BLaER1 treated with 17β-estradiol and CSF1 and Interleukin-3, amounts not matched to agents 10 nM and 100 nM (cell line): ENCODE measurements at regions not wholly inside any gene's neighbourhood (a gene's known extent, or its start where the extent isn't known, plus 50 kb on each side); places are given as distances from the start of the nearest gene placed in this dataset.

Experiments
- H3K27ac ChIP-seq, 11 experiments: shearing (Covaris generic); formaldehyde crosslinking; 2 replicates each; pipeline ENCODE4 v1.8.1; 2022
- H3K27me3 ChIP-seq, 11 experiments: shearing (Covaris generic); formaldehyde crosslinking; 2 replicates each; pipeline ENCODE4 v1.8.1; 2022
- H3K36me3 ChIP-seq, 11 experiments: shearing (Covaris generic); formaldehyde crosslinking; 2 replicates each; pipeline ENCODE4 v1.8.1; 2022
- H3K4me1 ChIP-seq, 10 experiments: shearing (Covaris generic); formaldehyde crosslinking; 2 replicates each; pipeline ENCODE4 v1.8.1; 2022
- H3K4me2 ChIP-seq, 11 experiments: shearing (Covaris generic); formaldehyde crosslinking; 2 replicates each; pipeline ENCODE4 v1.8.1; 2022
- H3K4me3 ChIP-seq, 10 experiments: shearing (Covaris generic); formaldehyde crosslinking; 2 replicates each; pipeline ENCODE4 v1.8.1; 2022
- H3K9ac ChIP-seq, 11 experiments: shearing (Covaris generic); formaldehyde crosslinking; 2 replicates each; pipeline ENCODE4 v1.8.1; 2022
- H3K9me3 ChIP-seq, 11 experiments: shearing (Covaris generic); formaldehyde crosslinking; replicated peaks in 1 of 11; 2 replicates each; pipeline ENCODE4 v1.8.1; 2022
- H4K20me1 ChIP-seq, 11 experiments: shearing (Covaris generic); formaldehyde crosslinking; 2 replicates each; pipeline ENCODE4 v1.8.1; 2022
- Cebpa-rat ChIP-seq, 11 experiments: shearing (Covaris generic); IDR thresholded peaks; 2 replicates each; pipeline ENCODE4 v1.8.1; 2022

DNA sequence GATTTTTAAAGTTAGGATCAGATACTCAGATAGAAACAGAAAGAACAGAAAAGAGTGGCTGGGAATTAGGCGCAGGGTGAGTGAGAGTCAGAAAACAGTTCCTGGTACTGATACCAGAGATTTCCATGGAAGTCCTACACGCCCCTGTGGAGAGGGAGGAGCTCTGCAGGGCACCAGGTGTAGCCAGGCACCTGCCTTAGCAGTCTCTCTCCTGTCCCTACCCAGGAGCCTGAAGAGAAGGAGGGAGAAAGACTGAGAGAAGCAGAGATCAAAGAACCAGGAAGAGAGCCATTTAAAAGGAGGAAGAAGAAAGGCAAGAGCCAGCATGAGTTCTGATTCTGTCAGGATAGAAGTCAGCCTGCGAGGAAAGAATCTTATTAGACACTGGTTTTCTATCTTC, 65.0 kb downstream of the CBLN1 start:
- Histone ChIP-seq H3K4me3 (no peak overlapping the region), H3K36me3 (no peaks in the 10 kb centered on the region), H3K27me3 (no peaks in the 10 kb centered on the region), H3K4me1 (peaks cover 0 to 15% (median 0%) of the 10 kb centered on the region in 10 experiments; a peak in 2 of 20 replicates), H3K4me2 (no peak overlapping the region), H3K27ac (no peak overlapping the region), H3K9me3 (no peaks in the 10 kb centered on the region), H4K20me1 (no peaks in the 10 kb centered on the region), H3K9ac (no peak overlapping the region)
- no peak for TF ChIP-seq Cebpa-rat (IDR thresholded peaks at IDR 0.05)

DNA sequence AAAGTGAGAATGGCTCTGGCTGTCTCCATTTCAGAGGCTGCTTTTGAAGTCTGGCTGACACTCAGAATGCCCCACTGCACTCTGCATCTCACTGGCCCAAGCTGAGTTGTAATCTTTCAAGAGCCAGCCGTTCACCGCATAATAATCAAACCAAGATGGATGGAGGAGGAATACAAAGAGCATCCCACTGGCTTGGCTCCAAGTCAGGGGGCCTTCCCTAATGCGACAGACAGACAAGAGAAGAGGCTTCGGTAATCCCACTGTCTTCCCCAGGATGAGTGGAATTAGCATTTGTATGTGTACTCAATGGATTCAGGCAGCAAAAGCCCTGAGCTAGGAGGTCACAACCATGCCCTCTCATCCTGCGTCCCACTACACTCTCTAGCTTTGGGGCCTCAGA, 68.0 kb downstream of the CBLN1 start:
- Histone ChIP-seq H3K27me3 (no peaks in the 10 kb centered on the region), H3K9ac (no peak overlapping the region), H3K36me3 (no peaks in the 10 kb centered on the region), H3K4me1 (peaks cover 0 to 15% (median 0%) of the 10 kb centered on the region in 10 experiments; a peak in 2 of 20 replicates), H4K20me1 (no peaks in the 10 kb centered on the region), H3K4me2 (no peak overlapping the region), H3K9me3 (no peaks in the 10 kb centered on the region), H3K27ac (no peak overlapping the region), H3K4me3 (no peak overlapping the region)
- TF ChIP-seq Cebpa-rat (IDR thresholded peaks at IDR 0.05): no peak

DNA sequence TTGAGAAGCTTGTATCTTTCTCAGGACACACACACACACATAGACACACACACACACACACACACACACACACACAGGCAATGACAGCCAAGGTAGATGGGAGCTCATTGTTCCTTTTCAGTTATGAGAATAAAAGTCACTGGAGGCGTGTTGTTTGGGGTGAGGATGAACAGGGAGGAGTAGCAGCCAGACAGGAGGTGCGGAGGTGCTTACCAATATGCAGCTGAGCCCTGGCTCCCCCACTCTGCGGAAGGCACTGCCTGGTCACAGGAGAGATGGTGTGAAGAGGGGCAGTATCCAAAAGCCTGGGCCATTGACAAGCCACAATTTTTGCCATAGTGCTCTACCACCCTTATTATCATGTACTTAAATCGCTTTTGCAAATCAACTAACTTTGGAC, 77.4 kb downstream of the CBLN1 start:
- Histone ChIP-seq H3K4me3 (no peak overlapping the region), H3K4me2 (no peak overlapping the region), H3K27ac (no peak overlapping the region), H3K9me3 (no peaks in the 10 kb centered on the region), H3K9ac (no peak overlapping the region), H3K36me3 (no peaks in the 10 kb centered on the region), H4K20me1 (no peaks in the 10 kb centered on the region), H3K27me3 (no peaks in the 10 kb centered on the region), H3K4me1 (no peaks in the 10 kb centered on the region)
- TF ChIP-seq Cebpa-rat (IDR thresholded peaks at IDR 0.05): no peak

DNA sequence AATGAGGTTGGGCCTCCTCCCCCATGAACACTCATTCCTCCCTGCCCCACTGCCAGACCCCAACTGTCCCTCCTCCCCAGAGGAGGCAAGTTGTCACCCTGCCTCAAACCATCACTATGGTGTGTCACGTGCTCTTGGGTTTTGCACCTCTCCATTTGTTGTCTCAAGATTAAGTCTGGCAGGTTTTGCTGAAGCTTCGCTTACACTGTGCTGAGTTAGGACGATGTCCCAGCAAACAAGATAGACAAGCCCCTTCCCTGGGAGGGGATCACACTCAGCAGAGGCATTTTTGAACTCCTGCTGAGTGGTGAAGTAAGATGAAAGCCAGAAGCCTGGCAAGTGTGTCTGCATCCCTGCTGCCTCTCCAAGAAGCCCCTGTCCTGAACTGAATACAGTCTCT, 78.3 kb downstream of the CBLN1 start:
- TF ChIP-seq Cebpa-rat (IDR thresholded peaks at IDR 0.05): no peak
- no peaks in the 10 kb centered on the region for H3K4me1 ChIP-seq
- H3K9me3 ChIP-seq: no peaks in the 10 kb centered on the region
- no peak overlapping the region for H3K27ac ChIP-seq
- no peak overlapping the region for H3K9ac ChIP-seq
- H3K27me3 ChIP-seq: no peaks in the 10 kb centered on the region
- H3K36me3 ChIP-seq: no peaks in the 10 kb centered on the region
- no peak overlapping the region for H3K4me3 ChIP-seq
- no peaks in the 10 kb centered on the region for H4K20me1 ChIP-seq
- H3K4me2 ChIP-seq: no peak overlapping the region

DNA sequence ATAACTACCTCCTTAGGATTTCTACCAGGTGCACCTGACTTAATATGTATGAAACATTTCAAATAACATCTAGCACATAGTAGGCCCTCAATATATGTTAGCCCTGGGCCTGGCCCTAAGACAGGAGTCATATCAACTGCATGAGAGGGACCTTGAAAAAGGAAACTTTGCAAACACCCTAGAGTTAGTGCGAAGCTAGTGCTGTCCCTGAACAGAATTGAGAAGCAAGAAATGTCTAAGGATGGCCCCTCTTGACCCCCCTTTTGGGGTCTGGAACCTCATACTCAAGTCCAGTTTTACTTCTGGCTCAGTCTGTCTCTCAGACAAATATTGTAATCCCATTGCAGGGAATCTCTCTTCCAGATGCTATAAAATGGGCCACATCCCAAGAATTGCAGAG, 80.5 kb downstream of the CBLN1 start:
- no peak overlapping the region for H3K4me3 ChIP-seq
- H3K27ac ChIP-seq: no peak overlapping the region
- no peaks in the 10 kb centered on the region for H3K36me3 ChIP-seq
- no peaks in the 10 kb centered on the region for H3K9me3 ChIP-seq
- no peak overlapping the region for H3K4me2 ChIP-seq
- TF ChIP-seq Cebpa-rat (IDR thresholded peaks at IDR 0.05): no peak
- no peaks in the 10 kb centered on the region for H4K20me1 ChIP-seq
- no peaks in the 10 kb centered on the region for H3K4me1 ChIP-seq
- H3K9ac ChIP-seq: no peak overlapping the region
- H3K27me3 ChIP-seq: no peaks in the 10 kb centered on the region

DNA sequence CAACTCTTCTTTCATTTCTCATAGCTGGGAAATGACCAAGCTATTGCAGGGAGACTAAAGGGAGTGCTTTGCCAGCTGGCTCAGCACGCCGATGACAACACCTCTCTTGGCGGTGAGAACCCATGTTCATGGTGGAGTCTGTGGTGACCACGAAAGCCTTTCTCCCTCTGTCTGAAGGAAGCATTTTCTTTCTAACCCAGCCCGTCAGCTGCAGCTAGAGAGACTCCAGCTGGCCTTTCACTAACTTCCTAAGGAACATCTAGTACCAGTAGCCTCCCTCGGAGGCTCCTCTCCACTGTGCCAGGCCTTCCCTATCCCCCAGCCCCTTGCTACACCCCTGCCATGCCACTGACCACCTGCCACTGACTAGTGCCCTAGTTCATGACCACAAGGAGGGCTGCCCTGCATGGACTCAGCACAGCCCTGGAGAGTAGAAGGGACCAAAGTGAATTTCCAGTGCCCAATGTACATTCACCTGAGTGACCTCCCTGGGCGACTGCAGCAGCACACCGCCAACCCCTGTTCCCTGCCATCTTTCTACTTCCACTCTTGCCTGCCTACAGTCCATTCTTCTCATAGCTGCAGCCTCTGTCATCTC, 81.3 kb downstream of the CBLN1 start:
- no peaks in the 10 kb centered on the region for H4K20me1 ChIP-seq

DNA sequence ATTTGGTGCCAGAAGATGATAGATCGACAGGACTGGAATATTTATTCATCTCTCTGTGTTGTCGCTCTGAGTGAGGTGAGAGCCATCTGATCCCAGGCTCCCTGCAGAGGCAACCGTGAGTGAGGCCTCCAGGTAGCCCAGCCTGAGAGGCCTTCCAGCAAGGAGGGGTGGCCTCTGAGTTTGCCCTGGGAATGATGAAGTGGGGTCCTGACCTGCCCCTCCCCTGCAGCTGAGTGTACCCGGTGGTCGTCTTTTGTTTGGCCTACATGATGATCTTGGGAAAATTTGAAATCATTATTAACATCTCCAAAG, 86.4 kb downstream of the CBLN1 start:
- Histone ChIP-seq H3K4me2 (no peak overlapping the region), H4K20me1 (no peaks in the 10 kb centered on the region), H3K36me3 (no peaks in the 10 kb centered on the region), H3K27me3 (no peaks in the 10 kb centered on the region), H3K4me1 (no peaks in the 10 kb centered on the region), H3K9ac (no peak overlapping the region), H3K4me3 (no peak overlapping the region), H3K27ac (no peak overlapping the region), H3K9me3 (no peaks in the 10 kb centered on the region)
- no peak for TF ChIP-seq Cebpa-rat (IDR thresholded peaks at IDR 0.05)

More for the DNA sequence above, 81.3 kb downstream of the CBLN1 start:
- H3K36me3 ChIP-seq: no peaks in the 10 kb centered on the region
- no peaks in the 10 kb centered on the region for H3K27me3 ChIP-seq
- no peak for TF ChIP-seq Cebpa-rat (IDR thresholded peaks at IDR 0.05)
- H3K4me2 ChIP-seq: no peak overlapping the region
- H3K9ac ChIP-seq: no peak overlapping the region
- H3K4me1 ChIP-seq: no peaks in the 10 kb centered on the region
- H3K27ac ChIP-seq: no peak overlapping the region
- no peaks in the 10 kb centered on the region for H3K9me3 ChIP-seq
- no peak overlapping the region for H3K4me3 ChIP-seq

DNA sequence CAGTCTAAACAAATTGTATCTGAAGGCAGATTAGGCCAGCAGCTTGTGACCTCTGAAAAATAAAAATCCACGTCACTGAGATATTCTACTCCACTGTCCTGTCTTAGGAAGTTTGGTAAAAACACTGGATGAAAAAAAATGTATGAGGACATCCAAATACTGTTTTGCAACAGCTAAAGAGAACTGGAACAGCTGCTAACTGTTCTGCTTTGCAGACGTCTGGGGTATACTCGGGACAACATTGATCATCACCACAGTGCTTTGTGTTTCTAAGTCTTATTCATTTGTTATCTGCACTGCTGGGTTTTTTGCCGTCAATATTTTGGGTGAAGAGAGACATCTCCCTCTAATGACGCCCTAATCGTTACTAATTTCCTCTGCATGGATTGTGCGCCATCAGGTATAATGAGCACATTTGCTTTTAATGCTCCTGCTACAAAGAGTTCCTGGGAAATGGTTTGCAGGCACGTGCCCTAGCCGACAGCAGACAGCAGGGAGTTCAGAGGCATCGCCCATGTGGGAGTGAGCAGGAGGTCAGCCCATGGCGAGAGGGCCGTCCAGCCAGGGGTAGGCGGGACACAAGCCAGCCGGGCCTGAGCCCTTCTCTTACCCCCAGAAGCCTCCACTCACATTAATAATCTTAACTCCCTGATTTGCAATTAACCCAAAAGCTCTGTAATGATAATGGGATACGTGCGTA, 87.0 kb downstream of the CBLN1 start:
- H3K27ac ChIP-seq: no peak overlapping the region
- no peaks in the 10 kb centered on the region for H3K36me3 ChIP-seq
- no peak for TF ChIP-seq Cebpa-rat (IDR thresholded peaks at IDR 0.05)
- H3K9me3 ChIP-seq: no peaks in the 10 kb centered on the region
- no peak overlapping the region for H3K4me3 ChIP-seq
- no peaks in the 10 kb centered on the region for H3K4me1 ChIP-seq
- no peak overlapping the region for H3K9ac ChIP-seq
- H3K27me3 ChIP-seq: no peaks in the 10 kb centered on the region
- no peaks in the 10 kb centered on the region for H4K20me1 ChIP-seq
- H3K4me2 ChIP-seq: no peak overlapping the region

DNA sequence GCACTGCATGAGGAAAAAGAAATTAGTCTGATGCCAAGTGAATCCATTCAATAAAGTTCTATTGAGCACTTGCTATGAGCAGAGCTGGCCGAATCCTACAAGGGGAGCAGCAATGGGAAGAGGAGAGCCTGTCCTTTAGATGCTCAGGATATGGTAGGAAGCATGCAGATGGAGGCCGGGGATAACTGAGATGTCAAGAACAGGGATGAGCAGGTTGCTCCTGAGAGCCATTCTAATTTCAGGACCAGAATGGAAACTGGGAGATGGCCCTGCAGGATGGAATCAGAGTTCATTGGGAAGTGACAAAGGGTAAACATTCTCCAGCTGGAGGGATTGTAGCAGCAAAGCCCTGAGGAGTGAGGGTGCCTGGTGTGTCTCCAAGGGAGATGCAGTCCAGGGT, 88.0 kb downstream of the CBLN1 start:
- Histone ChIP-seq H3K27me3 (no peaks in the 10 kb centered on the region), H3K4me1 (no peaks in the 10 kb centered on the region), H3K4me2 (no peak overlapping the region), H3K27ac (no peak overlapping the region), H3K9ac (no peak overlapping the region), H3K9me3 (peaks cover 0 to 6% (median 0%) of the 10 kb centered on the region in 11 experiments; a peak in 2 of 22 replicates), H4K20me1 (no peaks in the 10 kb centered on the region), H3K36me3 (no peaks in the 10 kb centered on the region), H3K4me3 (no peak overlapping the region)
- no peak for TF ChIP-seq Cebpa-rat (IDR thresholded peaks at IDR 0.05)

DNA sequence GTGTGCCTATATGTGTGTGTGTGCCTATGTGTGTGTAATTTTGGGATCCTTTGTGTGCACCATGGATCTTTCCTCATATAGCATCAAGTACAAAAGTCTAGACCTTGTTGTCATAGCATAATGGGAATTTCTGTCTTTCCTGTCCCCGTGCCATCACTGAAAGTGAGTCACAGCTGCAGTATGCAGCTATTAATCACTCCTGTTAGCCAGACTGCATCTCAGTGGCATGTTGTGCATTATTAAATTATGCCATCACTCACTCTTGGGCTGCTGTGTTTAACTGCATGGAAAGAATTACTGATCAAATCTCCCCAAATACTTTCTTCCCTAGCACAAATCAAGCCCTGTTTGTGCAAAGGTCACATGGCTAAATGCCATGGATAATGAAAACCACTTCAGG, 92.4 kb downstream of the CBLN1 start:
- H3K4me2 ChIP-seq: no peak overlapping the region
- H3K27ac ChIP-seq: no peak overlapping the region
- H3K9ac ChIP-seq: no peak overlapping the region
- H3K27me3 ChIP-seq: no peaks in the 10 kb centered on the region
- H3K9me3 ChIP-seq: peaks cover 3 to 22% (median 9%) of the 10 kb centered on the region in 11 experiments; a peak in 18 of 22 replicates
- no peaks in the 10 kb centered on the region for H3K36me3 ChIP-seq
- no peaks in the 10 kb centered on the region for H4K20me1 ChIP-seq
- H3K4me1 ChIP-seq: no peaks in the 10 kb centered on the region
- no peak overlapping the region for H3K4me3 ChIP-seq
- TF ChIP-seq Cebpa-rat (IDR thresholded peaks at IDR 0.05): no peak
